NCI-H446 (cell line): ENCODE measurements at regions not wholly inside any gene's neighbourhood (a gene's known extent, or its start where the extent isn't known, plus 50 kb on each side); places are given as distances from the start of the nearest gene placed in this dataset.

Source experiments
- DNase-seq, 2 experiments: peaks; one replicate each; lab custom pipeline; 2025; lab: John Stamatoyannopoulos, UW

GRCh38 chr1:182193908-182194550 is 132.5 kb upstream of the ZNF648 start:
- no peak for DNase-seq

- DNase-seq = no peak
Measured at GRCh38 chr1:182192966-182193365, 131.5 kb upstream of the ZNF648 start.

DNA sequence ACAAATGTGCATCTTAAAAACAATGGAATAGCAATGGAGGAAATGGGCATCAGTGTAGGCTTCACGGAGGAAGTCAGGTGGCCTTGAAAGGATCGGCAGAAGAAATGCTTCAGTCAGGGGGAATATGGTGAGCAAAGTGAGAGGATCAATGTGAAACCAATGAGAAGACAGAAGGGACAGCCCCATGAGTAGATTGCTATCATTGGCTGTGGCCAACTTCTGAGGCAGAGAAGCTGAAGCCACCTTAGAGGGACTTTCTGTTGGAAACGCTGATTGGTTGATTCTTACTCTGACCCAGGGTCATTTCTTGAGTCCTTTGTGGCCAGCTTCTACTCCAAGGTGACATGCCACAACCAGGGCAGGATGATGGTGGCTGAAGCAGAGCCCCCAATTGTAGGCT is 130.7 kb upstream of the ZNF648 start:
- no peak for DNase-seq

GRCh38 chr1:182191381-182192115 is 130.0 kb upstream of the ZNF648 start:
- DNase-seq = no peak

- DNase-seq = no peak
Measured at GRCh38 chr1:182189535-182190066, 128.1 kb upstream of the ZNF648 start.

DNA sequence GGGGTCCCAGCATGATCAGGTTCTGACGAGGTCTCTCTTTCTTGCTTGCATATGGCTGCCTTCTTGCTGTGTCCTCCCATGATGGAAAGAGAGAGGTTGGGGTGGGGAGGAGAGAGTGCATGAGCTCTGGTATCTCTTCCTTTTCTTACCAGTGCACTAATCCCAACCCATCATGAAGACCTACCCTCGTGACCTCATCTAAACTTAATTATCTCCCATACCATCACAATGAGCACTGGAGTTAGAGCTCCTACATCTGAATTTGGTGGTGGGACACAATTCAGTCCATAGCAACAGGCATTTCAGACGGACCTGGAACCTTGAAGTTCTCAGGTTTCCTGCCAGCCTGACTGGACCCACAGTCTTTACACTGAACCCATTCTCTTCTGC is 125.2 kb upstream of the ZNF648 start:
- no peak for DNase-seq

DNA sequence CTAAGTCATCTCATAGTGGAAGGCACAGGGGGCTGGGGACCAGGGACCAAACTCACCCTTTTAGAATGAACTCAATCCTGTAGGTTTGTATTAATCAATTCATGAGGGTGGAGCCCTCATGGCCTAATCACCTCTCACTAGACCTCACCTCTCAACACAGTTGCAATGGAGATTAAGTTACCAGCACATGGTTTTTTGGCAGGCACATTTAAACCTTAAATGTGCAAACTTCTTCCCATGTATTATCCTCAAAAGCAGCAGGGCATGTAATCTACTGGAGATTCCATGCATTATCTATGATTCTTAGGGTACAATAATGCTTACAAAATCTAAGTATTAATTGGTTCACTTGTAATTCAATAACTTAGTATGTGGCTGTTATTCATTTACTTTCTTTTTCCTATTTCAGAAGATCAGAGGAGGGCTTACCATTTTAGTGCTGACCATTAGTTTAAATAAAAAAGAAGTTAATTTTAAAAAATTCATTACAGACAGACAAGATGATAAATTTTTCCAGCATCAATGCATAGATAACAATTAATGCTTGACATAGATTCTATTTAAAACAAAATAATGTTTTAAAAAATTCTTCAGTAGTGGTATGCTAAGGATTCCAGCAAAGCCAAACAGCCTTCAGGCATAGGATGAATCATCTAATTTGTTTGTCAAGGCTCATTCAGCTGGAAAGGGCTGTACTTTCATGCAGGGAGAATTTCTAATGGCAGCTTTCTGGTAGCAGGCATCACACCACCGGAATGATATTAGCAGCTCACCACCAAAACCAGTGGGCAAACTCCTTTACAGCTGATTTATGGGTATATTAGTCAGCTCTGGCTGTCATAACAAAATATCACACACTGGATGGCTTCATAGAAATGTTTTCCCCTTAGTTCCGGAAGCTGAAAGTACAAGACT is 124.6 kb upstream of the ZNF648 start:
- peak; percentile 63 to 88 for DNase-seq

DNA sequence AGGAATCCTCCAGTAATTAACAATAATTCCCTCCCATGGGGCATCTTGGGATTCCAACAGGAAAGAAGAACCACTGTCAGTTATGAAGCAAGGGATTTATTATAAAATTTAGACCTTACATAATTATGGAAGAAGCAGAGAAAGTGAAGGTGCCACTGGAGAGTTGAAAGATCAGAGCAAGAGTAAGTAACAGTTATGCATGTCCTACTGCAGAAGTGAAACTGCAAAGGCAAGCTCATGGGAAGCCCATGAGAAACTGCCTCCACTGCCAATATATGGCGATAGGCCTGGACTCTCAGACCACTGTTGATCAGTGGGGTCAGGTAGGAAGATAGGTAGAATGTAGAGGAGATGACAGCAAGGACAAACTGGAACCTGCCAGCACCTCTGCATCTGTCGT is 123.6 kb upstream of the ZNF648 start:
- no peak for DNase-seq

- no peak for DNase-seq
Measured at GRCh38 chr1:182183606-182184005, 122.1 kb upstream of the ZNF648 start.

- DNase-seq = no peak
Measured at GRCh38 chr1:182182311-182182710, 120.8 kb upstream of the ZNF648 start.

- no peak for DNase-seq
Measured at GRCh38 chr1:182181167-182181572, 119.7 kb upstream of the ZNF648 start.

DNA sequence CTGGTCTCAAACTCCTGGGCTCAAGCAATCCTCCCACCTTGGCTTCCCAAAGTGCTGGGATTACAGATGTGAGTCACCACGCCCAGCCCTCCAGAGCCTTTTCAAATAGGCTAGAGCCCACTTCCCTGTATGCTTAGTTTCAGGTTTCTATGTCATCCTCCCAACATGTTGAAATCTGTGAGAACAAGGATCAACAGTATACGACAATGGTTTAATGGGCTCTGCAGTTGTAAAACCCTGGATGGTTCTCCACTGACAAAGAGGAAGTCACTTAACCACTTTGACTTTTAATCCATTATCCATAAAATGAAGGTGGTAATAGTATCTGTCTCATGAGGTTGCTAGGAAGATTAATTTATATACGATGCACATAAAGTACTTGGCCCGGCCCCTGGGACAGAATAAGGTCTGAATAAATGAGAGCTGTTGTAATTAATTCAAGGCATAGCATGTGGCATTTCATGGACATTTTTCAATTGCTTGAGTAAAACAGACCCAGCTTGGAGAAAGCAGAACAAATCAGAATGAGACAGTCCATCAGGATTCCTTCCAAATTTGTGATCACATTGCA is 113.9 kb upstream of the ZNF648 start:
- peak in 1 of 2 experiments; percentile 25 for DNase-seq

DNA sequence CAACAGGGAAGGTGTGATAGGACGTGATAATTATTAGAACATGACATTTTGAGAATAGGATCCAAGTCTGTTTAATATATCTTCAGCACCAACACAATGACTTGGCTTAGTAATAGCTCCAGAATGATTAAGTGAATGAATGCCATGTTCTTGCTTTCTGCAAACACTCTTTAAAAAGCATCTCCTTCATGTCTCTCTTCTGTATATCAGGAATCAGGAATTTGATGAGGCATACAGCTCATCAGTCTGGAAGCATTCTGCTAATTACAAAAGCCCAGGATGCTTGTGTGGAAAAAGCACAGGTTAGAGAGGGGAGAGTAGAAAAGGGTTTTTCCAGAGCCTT is 113.0 kb upstream of the ZNF648 start:
- DNase-seq = no peak

- DNase-seq = peak; percentile 51 to 91
Measured at GRCh38 chr1:182173808-182174512, 112.4 kb upstream of the ZNF648 start.

GRCh38 chr1:182172699-182173098 is 111.2 kb upstream of the ZNF648 start:
- DNase-seq = no peak

DNA sequence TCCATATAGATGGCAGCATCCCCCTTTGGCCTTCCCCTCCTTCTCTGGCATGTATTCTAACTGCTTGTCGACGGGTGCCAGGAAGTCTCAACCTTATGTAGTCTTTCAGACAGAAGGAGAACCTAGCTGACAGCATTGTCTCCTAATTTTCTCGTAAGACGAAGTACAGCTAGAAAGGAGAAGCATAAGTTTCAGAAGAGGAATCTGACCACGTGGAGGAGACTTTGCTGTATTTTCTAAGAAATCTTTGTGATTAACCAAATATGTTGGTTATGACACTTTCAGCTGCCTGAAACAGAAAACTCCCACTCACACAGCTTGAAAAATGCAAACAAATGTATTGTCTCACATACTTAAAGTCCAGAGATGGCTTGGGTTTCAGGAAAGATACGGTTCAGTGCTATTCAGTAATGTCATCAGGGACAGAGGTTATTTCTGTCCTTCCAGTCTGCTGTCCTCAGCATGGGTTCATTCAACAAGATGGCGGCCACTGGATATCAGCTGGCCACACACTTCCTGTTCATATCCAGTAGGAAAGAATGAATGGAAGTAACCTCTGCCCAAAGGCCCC is 109.5 kb upstream of the ZNF648 start:
- DNase-seq = peak in 1 of 2 experiments; percentile 23

- no peak for DNase-seq
Measured at GRCh38 chr1:182169203-182169602, 107.7 kb upstream of the ZNF648 start.

DNA sequence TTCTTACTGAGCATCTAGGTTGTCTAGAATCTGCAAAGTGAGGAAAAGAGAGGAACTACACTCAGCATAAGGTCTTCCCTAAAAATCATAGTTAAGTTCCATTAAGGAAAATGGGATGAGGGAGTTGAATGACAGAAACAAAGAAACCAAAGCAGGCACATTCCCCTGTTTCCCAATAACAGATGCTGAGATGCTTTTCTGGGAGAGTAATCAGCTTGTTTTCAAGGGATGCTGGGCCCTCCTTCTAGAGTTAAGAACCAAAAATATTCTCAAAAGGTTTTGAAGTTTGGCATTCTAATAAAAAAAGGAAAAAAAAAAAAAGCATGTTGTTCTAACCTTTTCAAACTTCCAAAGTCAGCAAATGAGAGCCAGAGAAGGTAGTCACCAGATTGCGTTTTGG is 105.2 kb upstream of the ZNF648 start:
- DNase-seq = no peak

DNA sequence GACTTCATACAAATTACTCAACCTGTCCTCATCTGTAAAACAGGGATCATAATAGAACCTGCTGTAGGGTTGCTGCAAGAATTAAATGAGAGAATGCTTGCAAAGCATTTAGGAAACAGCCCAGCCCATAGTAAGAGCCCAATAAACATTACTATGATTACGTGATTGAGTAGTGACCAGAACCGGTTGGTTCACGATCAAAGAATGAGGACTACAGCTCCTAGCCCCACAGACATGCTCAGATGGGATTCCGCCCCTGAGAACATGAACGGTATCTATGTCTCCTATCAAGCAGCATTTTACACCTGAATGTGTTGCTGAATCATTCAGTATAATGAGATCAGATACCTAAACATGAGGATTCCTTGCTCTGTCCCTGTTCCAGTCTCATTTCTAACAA is 104.8 kb upstream of the ZNF648 start:
- DNase-seq = no peak

GRCh38 chr1:182164273-182164672 is 102.8 kb upstream of the ZNF648 start:
- DNase-seq = no peak

- no peak for DNase-seq
Measured at GRCh38 chr1:182163821-182164223, 102.3 kb upstream of the ZNF648 start.
